Suprapubic skin (tissue), 4 donors: ENCODE measurements at regions not wholly inside any gene's neighbourhood (a gene's known extent, or its start where the extent isn't known, plus 50 kb on each side); places are given as distances from the start of the nearest gene placed in this dataset.

Experiments used
- DNase-seq, 2 donors: peaks; one replicate each; pipeline ENCODE4 v3.0.0-alpha.2; 2019; ENCODE audit warnings: low spot score in 2 of 2
- H3K27ac ChIP-seq: fragments of 200-600 bp; sonication (generic); one replicate; pipeline ENCODE4 v1.5.1; 2019
- H3K27me3 ChIP-seq: fragments of 200-600 bp; sonication (generic); one replicate; pipeline ENCODE4 v1.5.1; 2019
- H3K36me3 ChIP-seq: fragments of 200-600 bp; sonication (generic); one replicate; pipeline ENCODE4 v1.5.1; 2019
- H3K4me1 ChIP-seq: fragments of 200-600 bp; sonication (generic); one replicate; pipeline ENCODE4 v1.5.1; 2019
- H3K4me3 ChIP-seq: fragments of 200-600 bp; sonication (generic); one replicate; pipeline ENCODE4 v1.5.1; 2019; ENCODE audit warnings: mild to moderate bottlenecking
- H3K9me3 ChIP-seq: fragments of 200-600 bp; sonication (generic); one replicate; pipeline ENCODE4 v1.5.1; 2019
- EP300 ChIP-seq: sonication (generic); formaldehyde crosslinking; IDR thresholded peaks from one replicate; pipeline ENCODE4 v1.6.1; 2017; ENCODE audit warnings: antibody characterized with exemption
- POLR2A ChIP-seq, 2 donors: fragments of 450-650 bp; IDR thresholded peaks; one replicate each; pipeline ENCODE4 v1.6.1; 2017; ENCODE audit warnings: antibody characterized with exemption in 2 of 2, mild to moderate bottlenecking in 2 of 2, moderate library complexity in 2 of 2
- POLR2AphosphoS5 ChIP-seq, 3 donors: sonication (generic); formaldehyde crosslinking; IDR thresholded peaks; one replicate each; pipeline ENCODE4 v1.6.1; 2017; ENCODE audit warnings: antibody characterized with exemption in 3 of 3
- WGBS: methylation state at CpG from one replicate; pipeline ENCODE4 v1.1.5; 2018; 5-methylcytosine and 5-hydroxymethylcytosine counted together
- TF ChIP-seq, protein P1 (sequence below), 2 donors: fragments of 200-600 bp in 1 of 2; fragments of 450-650 bp in 1 of 2; sonication (generic) in 1 of 2; IDR thresholded peaks; one replicate each; pipeline ENCODE4 v1.5.1; 2016 to 2019; ENCODE audit warnings: antibody characterized with exemption in 2 of 2, mild to moderate bottlenecking in 1 of 2, moderate library complexity in 1 of 2

DNA sequence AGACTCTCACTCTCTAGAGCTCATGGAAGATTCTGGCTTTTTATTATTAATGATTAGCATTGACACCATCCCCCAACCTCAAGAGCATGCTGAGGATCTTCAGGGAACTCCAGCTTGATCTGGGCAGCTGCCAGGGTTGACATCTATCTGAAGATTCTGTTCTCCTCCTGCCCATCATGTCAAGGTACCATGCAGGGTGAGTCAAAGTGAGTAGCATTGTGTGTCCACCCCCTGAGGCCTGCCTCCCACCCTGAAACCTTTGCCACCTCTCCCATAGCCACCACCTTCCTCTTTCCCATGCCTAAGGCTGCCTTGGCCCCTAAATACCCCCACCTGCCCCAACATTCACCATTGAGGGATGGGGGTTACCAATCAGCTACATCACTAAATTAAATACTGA lies 70.1 kb upstream of the SLCO3A1 start:
- H3K9me3 ChIP-seq, result no peaks in the 10 kb centered on the region
- no peak overlapping the region for H3K4me3 ChIP-seq
- peaks cover 12% of the 10 kb centered on the region for H3K27me3 ChIP-seq
- TF ChIP-seq EP300 (no peak), POLR2AphosphoS5 (IDR thresholded peaks at IDR 0.05) (no peak), POLR2A (IDR thresholded peaks at IDR 0.05) (no peak)
- TF ChIP-seq, protein P1, sequence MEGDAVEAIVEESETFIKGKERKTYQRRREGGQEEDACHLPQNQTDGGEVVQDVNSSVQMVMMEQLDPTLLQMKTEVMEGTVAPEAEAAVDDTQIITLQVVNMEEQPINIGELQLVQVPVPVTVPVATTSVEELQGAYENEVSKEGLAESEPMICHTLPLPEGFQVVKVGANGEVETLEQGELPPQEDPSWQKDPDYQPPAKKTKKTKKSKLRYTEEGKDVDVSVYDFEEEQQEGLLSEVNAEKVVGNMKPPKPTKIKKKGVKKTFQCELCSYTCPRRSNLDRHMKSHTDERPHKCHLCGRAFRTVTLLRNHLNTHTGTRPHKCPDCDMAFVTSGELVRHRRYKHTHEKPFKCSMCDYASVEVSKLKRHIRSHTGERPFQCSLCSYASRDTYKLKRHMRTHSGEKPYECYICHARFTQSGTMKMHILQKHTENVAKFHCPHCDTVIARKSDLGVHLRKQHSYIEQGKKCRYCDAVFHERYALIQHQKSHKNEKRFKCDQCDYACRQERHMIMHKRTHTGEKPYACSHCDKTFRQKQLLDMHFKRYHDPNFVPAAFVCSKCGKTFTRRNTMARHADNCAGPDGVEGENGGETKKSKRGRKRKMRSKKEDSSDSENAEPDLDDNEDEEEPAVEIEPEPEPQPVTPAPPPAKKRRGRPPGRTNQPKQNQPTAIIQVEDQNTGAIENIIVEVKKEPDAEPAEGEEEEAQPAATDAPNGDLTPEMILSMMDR (IDR thresholded peaks at IDR 0.05), result no peak
- DNase-seq, result no peak
- no peaks in the 10 kb centered on the region for H3K4me1 ChIP-seq
- no peak overlapping the region for H3K27ac ChIP-seq
- no peaks in the 10 kb centered on the region for H3K36me3 ChIP-seq

DNA sequence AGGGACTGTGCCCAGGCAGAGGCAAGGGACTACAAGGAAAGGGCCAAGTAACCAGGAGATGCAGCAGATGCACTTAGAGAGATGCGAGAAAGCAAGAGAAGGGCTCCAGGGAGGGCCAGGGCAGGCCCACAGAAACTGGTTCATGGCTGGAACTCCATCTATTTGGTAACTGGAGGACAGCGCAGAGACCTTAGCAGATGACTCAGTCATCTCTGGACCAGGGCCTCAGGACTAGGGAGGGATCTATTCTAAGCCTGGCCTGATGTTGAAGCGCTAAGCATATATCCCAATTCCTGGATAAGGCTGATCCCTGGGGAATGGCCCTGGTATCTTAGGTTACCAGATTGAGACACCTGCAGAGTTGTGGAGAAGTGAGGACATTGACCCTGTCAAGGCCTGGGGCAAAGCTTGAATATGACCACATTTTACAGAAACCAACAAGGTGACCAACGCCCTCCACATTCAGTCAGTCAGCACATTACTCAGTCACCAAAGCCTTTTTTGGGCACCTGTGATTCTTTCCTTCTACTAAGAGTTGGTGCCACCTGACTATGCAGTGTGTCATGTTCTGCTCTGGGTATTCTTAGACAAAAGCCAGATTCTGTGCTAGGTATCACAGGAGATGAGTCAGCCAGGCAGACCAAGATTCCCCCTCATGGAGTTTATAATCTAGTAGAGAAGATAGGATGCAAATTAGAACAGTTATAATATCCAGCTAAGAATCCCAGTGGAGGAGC lies 68.4 kb upstream of the SLCO3A1 start:
- DNase-seq, result no peak
- no peaks in the 10 kb centered on the region for H3K36me3 ChIP-seq
- WGBS, result 96% methylated on average over 4 of the region's 4 CpGs
- TF ChIP-seq, protein P1 (IDR thresholded peaks at IDR 0.05), result no peak
- TF ChIP-seq EP300 (no peak), POLR2AphosphoS5 (IDR thresholded peaks at IDR 0.05) (no peak), POLR2A (IDR thresholded peaks at IDR 0.05) (no peak)
- no peaks in the 10 kb centered on the region for H3K9me3 ChIP-seq
- H3K27me3 ChIP-seq, result peaks cover under 1% of the 10 kb centered on the region
- H3K27ac ChIP-seq, result no peak overlapping the region
- H3K4me3 ChIP-seq, result no peak overlapping the region
- no peaks in the 10 kb centered on the region for H3K4me1 ChIP-seq

DNA sequence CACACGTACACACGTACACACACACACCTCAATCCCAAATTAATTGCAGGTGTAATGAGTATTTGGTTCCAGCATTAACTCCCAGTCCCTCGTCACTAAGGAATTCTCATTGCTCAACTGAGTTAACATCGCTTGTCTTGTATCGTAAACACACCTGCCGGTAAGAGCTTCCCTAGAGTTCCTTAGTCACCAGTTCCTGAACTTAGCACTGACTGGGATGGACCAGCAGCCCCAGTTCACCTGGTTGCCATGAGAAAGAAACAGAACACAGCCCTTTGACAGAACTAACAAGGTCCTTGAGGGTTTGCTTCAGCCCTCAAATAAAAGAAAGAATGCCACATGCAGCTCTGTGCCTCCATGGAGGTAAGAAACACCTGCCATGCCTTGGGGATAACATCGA lies 66.3 kb upstream of the SLCO3A1 start:
- no peak for DNase-seq
- WGBS, result 86% methylated on average over 7 of the region's 7 CpGs
- H3K36me3 ChIP-seq, result no peaks in the 10 kb centered on the region
- H3K27me3 ChIP-seq, result no peaks in the 10 kb centered on the region
- peaks cover 3% of the 10 kb centered on the region for H3K4me1 ChIP-seq
- H3K4me3 ChIP-seq, result no peak overlapping the region
- H3K9me3 ChIP-seq, result no peaks in the 10 kb centered on the region
- TF ChIP-seq EP300, result no peak
- TF ChIP-seq POLR2AphosphoS5 (IDR thresholded peaks at IDR 0.05), result no peak
- TF ChIP-seq POLR2A (IDR thresholded peaks at IDR 0.05), result no peak
- TF ChIP-seq, protein P1 (IDR thresholded peaks at IDR 0.05), result no peak
- no peak overlapping the region for H3K27ac ChIP-seq

DNA sequence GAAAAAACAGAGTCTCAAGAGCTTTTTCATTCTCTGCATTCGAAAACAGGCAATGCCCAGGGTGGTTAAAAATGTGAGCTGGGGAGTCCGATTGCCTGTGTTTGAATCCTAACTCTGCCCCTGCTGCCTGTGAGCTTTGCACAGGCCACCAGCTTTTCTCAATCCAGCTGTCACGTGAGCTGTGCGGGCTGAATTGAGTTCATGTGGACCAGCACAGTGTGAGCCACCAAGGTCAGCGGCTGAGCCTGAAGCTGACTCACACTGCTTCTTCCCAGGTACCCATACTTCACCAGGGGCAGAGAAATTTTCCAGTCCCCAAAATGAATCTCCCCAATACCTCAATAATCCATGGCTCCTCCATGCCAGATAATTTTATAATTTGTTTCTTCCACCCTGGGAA lies 64.4 kb upstream of the SLCO3A1 start:
- no peak for DNase-seq
- H3K27ac ChIP-seq, result no peak overlapping the region
- H3K4me3 ChIP-seq, result no peak overlapping the region
- H3K36me3 ChIP-seq, result no peaks in the 10 kb centered on the region
- no peaks in the 10 kb centered on the region for H3K27me3 ChIP-seq
- no peak for TF ChIP-seq POLR2A (IDR thresholded peaks at IDR 0.05)
- no peak for TF ChIP-seq POLR2AphosphoS5 (IDR thresholded peaks at IDR 0.05)
- TF ChIP-seq, protein P1 (IDR thresholded peaks at IDR 0.05), result no peak
- TF ChIP-seq EP300, result no peak
- peaks cover 3% of the 10 kb centered on the region for H3K4me1 ChIP-seq
- WGBS, result 95% methylated on average over 5 of the region's 5 CpGs
- no peaks in the 10 kb centered on the region for H3K9me3 ChIP-seq

DNA sequence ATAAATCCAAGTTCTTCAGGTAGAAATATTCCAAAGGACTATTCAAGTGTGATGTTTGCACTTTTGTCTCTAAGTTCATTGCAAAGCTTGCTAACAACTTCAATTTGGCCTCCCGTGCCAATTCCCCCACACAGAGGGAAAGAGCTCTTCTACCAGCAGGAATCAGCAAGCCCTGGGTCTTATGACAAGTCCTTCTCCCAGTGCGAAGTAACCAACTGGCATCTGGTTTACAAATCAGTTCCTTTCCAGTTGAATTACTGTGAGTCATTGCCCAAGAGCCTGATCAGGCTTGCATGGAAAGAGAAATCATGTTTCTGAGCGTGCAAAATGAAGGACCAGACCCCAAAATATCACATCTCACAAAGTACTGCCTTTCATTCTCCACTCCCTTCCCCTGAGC lies 62.7 kb upstream of the SLCO3A1 start:
- no peak overlapping the region for H3K4me3 ChIP-seq
- peaks cover 5% of the 10 kb centered on the region for H3K4me1 ChIP-seq
- WGBS, result 36% methylated on average over 3 of the region's 3 CpGs
- no peak for DNase-seq
- no peak for TF ChIP-seq EP300
- no peak for TF ChIP-seq POLR2AphosphoS5 (IDR thresholded peaks at IDR 0.05)
- TF ChIP-seq POLR2A (IDR thresholded peaks at IDR 0.05), result no peak
- TF ChIP-seq, protein P1 (IDR thresholded peaks at IDR 0.05), result no peak
- no peak overlapping the region for H3K27ac ChIP-seq
- H3K9me3 ChIP-seq, result no peaks in the 10 kb centered on the region
- no peaks in the 10 kb centered on the region for H3K27me3 ChIP-seq
- no peaks in the 10 kb centered on the region for H3K36me3 ChIP-seq
